ENCODE measurements at regions not wholly inside any gene's neighbourhood (a gene's known extent, or its start where the extent isn't known, plus 50 kb on each side); places are given as distances from the start of the nearest gene placed in this dataset.
"Not testable (repeated sequence)": the region's sequence is repeated elsewhere in the genome, so short reads cannot be mapped to it uniquely, and the experiment has no call there.

GRCh38 chr13:40348096-40348679, 318.3 kb downstream of the FOXO1 start:
- DNase-seq (ENCODE audit: low read depth in 2 of 2, low spot score in 1 of 2), result no peak

- no peak for DNase-seq (ENCODE audit: low read depth in 2 of 2, low spot score in 1 of 2)
These were observed 316.0 kb downstream of the FOXO1 start for GRCh38 chr13:40350283-40350992.

GRCh38 chr13:40351537-40352379, 314.7 kb downstream of the FOXO1 start:
- DNase-seq (ENCODE audit: low read depth in 2 of 2, low spot score in 1 of 2), result no peak

- DNase-seq (ENCODE audit: low read depth in 2 of 2, low spot score in 1 of 2), result no peak
These were observed 314.1 kb downstream of the FOXO1 start for GRCh38 chr13:40352380-40352778.

- no peak for DNase-seq (ENCODE audit: low read depth in 2 of 2, low spot score in 1 of 2)
These were observed 313.5 kb downstream of the FOXO1 start for GRCh38 chr13:40352802-40353562.

- no peak for DNase-seq (ENCODE audit: low read depth in 2 of 2, low spot score in 1 of 2)
These were observed 311.2 kb downstream of the FOXO1 start for GRCh38 chr13:40355126-40355724.

- DNase-seq (ENCODE audit: low read depth in 2 of 2, low spot score in 1 of 2), result no peak
These were observed 310.4 kb downstream of the FOXO1 start for GRCh38 chr13:40356011-40356410.

GRCh38 chr13:40356458-40356857, 310.0 kb downstream of the FOXO1 start:
- DNase-seq (ENCODE audit: low read depth in 2 of 2, low spot score in 1 of 2), result not testable (repeated sequence)

- no peak for DNase-seq (ENCODE audit: low read depth in 2 of 2, low spot score in 1 of 2)
These were observed 303.9 kb downstream of the FOXO1 start for GRCh38 chr13:40362502-40362901.

GRCh38 chr13:40363653-40364052, 302.8 kb downstream of the FOXO1 start:
- no peak for DNase-seq (ENCODE audit: low read depth in 2 of 2, low spot score in 1 of 2)

- no peak for DNase-seq (ENCODE audit: low read depth in 2 of 2, low spot score in 1 of 2)
These were observed 300.3 kb downstream of the FOXO1 start for GRCh38 chr13:40366119-40366518.

- DNase-seq (ENCODE audit: low read depth in 2 of 2, low spot score in 1 of 2), result no peak
These were observed 298.1 kb downstream of the FOXO1 start for GRCh38 chr13:40368127-40368891.

GRCh38 chr13:40370661-40371060, 295.8 kb downstream of the FOXO1 start:
- no peak for DNase-seq (ENCODE audit: low read depth in 2 of 2, low spot score in 1 of 2)

- no peak for DNase-seq (ENCODE audit: low read depth in 2 of 2, low spot score in 1 of 2)
These were observed 294.8 kb downstream of the FOXO1 start for GRCh38 chr13:40371531-40372125.

GRCh38 chr13:40373608-40374007, 292.8 kb downstream of the FOXO1 start:
- not testable (repeated sequence) for DNase-seq (ENCODE audit: low read depth in 2 of 2, low spot score in 1 of 2)

GRCh38 chr13:40375489-40376171, 290.8 kb downstream of the FOXO1 start:
- DNase-seq (ENCODE audit: low read depth in 2 of 2, low spot score in 1 of 2), result no peak

- no peak for DNase-seq (ENCODE audit: low read depth in 2 of 2, low spot score in 1 of 2)
These were observed 290.1 kb downstream of the FOXO1 start for GRCh38 chr13:40376296-40376849.

- no peak for DNase-seq (ENCODE audit: low read depth in 2 of 2, low spot score in 1 of 2)
These were observed 289.4 kb downstream of the FOXO1 start for GRCh38 chr13:40376867-40377535.

Measured in stimulated activated CD8-positive, alpha-beta memory T cell treated with anti-CD3 and anti-CD28 coated beads, Interleukin-4, amount 100 ng/mL, for 1 hour (primary cell).